GM23248 (cell line): ENCODE measurements at regions not wholly inside any gene's neighbourhood (a gene's known extent, or its start where the extent isn't known, plus 50 kb on each side); places are given as distances from the start of the nearest gene placed in this dataset.

Experiments
- EZH2 ChIP-seq: fragments of 200-600 bp; sonication (generic); IDR thresholded peaks from 2 replicates; pipeline ENCODE4 v1.6.1; 2018; ENCODE audit warnings: antibody characterized with exemption, mild to moderate bottlenecking; ENCODE audit not compliant: insufficient read depth, poor library complexity, severe bottlenecking
- EZH2phosphoT487 ChIP-seq: fragments of 200-600 bp; sonication (generic); IDR thresholded peaks from 2 replicates; pipeline ENCODE4 v1.6.1; 2018; ENCODE audit warnings: antibody characterized with exemption, moderate library complexity, mild to moderate bottlenecking, low read depth; ENCODE audit not compliant: insufficient read depth

DNA sequence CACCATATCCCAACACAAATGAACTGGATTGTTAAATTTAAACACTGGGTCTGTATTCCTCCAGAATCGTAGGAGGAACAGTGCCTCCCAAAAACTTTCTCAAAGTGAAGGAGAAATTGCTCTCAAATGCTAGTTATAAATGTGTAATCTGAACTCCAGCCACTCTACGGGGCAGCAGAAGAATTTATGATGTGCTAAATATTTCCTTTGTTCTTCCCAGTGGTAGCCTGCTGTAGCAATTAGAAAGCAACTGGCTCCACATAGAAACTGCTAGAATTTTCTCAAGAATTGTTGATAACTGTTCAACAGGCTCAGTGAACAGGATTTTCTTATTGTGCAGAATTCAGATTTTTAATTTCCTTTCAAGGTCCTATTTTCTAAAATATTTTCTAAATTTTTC, 49.8 kb upstream of the EYA4 start:
- TF ChIP-seq EZH2: no peak
- TF ChIP-seq EZH2phosphoT487: no peak
